8988T (cell line): ENCODE measurements at regions not wholly inside any gene's neighbourhood (a gene's known extent, or its start where the extent isn't known, plus 50 kb on each side); places are given as distances from the start of the nearest gene placed in this dataset.

Experiments
- DNase-seq: peaks from one replicate; pipeline ENCODE4 v3.0.0; 2011

DNA sequence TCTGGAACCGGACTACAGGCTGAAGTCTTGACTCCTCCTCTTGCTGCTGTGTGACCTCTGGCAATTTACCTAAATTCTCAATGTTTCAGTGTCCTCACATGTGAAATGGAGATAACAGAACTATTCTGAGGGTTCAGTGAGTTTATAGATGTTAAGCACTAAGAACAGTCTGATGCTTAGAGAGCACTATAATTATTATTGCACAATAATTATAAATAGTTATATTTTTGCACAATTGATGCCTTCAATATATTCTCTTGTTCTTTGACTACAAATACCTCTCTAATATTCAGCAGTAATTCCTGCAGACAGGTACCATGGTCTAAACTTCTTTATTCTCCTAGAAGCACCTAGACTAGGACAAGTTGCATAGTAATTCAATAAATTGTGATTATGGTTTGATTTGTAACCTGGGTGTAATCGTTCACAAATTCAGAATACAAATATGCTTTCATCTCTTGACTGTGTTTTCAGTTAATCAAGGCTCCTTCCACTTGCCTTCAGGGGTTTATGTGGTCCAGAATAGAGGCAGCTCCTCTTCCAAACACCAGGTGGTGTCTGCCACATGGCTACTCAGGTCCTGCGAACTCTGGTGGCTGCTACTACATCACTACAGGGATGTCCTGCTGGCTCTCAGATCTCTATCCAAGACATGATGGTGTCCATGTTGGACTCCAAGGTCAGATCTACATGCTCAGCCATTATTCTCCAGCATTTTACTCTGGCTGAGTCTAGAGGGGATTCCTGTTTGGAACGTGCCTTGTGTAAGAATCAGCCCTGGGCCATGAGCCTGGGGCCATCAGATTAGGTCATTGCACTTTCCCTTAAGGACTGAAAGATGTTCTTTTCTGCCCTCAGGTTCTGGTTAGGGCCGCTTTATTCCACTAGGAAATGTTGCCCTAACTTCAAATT, 103.4 kb downstream of the QRFPR start:
- no peak for DNase-seq

- DNase-seq = no peak
Measured at GRCh38 chr4:121273191-121273590, 107.6 kb downstream of the QRFPR start.

DNA sequence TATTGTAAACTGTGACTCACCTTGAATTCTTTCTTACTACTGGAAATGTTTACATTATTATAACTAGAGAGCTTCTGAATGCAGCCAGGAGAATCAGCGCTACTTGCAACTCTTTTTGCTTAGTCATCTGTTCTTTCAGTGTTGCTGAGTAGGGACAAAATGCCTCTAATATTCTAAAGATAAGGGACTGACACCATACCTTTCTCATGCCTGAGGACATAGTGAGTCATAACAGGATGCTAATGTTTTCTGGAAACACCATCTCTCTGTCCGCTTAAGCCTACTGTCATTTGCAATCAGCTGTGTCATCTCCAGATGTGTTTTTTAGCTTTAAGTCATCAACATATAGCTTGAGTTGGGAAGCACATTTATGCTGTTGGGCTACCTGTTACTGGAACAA, 108.3 kb downstream of the QRFPR start:
- no peak for DNase-seq

- no peak for DNase-seq
Measured at GRCh38 chr4:121270389-121270788, 106.3 kb upstream of the TNIP3 start.

- no peak for DNase-seq
Measured at GRCh38 chr4:121269001-121269400, 104.9 kb upstream of the TNIP3 start.

DNA sequence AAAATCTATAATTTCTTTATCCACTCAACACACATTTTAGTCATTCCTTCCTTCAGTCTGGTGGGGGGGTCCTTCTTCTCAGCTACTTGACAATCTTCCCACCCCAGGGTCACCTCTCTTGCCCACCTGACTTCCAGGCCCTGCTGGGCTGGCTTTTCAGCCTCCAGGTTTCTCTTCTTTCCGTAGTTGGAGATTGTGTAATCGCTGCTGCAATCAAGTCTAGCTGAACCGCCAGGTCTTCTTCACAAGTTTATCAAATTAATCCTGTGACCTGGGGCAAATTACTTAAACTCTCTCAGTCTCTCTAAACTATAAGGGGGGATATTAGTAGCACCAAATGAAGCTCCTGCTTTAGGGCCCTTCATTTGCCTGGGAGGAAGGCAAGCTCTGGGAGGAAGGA, 102.9 kb upstream of the TNIP3 start:
- no peak for DNase-seq

- DNase-seq = no peak
Measured at GRCh38 chr4:121256887-121257466, 92.9 kb upstream of the TNIP3 start.

DNA sequence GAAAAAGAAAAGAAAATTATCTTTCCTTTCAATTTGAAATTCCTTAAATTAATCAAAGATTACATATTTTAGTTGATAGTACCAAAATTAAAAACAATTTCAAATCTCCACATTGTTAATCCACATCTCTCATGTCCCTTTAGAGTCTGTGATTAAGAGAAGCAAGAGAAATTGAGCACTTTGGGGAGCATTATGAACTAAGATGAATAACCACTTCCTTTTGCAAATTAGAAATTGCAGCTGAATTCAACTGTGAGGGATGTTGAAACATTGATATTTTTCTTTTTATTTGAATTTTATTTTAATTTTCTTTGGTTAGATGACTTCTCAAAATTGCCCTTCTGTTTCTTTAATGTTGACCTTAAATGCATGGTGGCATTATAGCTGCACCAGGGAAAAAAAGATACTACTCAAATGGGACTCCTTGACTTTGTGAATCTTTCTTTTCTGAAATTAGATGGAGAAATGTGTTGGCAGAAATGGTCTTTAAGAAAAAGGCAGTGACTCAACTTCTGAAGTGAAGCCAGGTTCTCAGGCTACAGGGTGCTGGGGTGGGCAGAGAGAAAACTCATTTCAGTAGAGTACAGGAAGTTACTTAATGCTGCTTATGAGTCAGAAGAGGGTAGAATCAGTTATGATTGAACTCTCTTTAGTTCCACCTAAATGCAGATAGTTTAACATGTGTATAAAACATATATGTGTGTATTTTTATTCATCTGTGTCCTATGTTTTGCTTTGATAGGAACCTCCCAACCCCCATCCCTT, 92.0 kb upstream of the TNIP3 start:
- peak; percentile 15 for DNase-seq

- DNase-seq = no peak
Measured at GRCh38 chr4:121253961-121254360, 89.8 kb upstream of the TNIP3 start.

- peak; percentile 14 for DNase-seq
Measured at GRCh38 chr4:121252224-121252806, 88.2 kb upstream of the TNIP3 start.

GRCh38 chr4:121248747-121249146, 84.6 kb upstream of the TNIP3 start:
- DNase-seq = no peak

DNA sequence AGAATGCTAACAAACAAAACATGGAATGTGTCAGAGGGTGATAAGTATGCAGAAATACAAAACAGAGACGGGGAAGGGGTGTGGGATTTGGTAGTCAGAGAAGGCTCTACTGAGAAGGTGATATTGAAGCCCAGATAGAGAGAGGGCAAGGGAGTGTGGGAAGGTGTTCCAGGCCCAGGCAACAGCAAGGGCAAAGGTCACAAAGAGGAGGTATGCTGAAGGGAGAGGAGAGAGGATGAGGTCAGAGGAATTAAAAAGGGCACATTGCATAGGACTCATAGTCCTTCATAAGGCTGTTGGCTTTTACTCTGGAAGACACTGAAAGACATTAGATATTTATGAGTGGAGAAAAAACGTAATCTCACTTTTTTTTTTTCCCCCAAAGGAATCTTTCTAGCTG, 82.6 kb upstream of the TNIP3 start:
- no peak for DNase-seq

GRCh38 chr4:121243485-121243884, 79.4 kb upstream of the TNIP3 start:
- DNase-seq = no peak

- no peak for DNase-seq
Measured at GRCh38 chr4:121242188-121242750, 78.1 kb upstream of the TNIP3 start.

DNA sequence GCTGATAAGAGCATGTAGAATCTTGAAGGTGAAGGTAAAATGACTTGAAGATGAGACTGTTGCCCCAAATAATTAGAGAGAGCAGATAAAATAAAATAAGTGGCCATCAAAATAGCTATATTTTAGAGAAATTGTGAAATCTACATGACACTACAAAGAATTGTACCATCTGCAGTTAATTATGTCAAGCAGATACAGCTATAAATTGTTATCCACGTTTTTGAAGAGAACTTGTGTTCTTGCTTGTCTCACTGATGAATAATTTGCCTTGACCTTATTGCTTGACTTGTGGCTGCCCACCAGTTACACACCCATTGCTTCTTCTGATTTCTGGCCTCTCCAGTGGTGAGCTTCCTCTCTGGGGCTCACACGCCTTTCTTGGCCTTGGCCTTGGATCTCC, 75.8 kb upstream of the TNIP3 start:
- no peak for DNase-seq

GRCh38 chr4:121238461-121238860, 74.3 kb upstream of the TNIP3 start:
- no peak for DNase-seq

- DNase-seq = no peak
Measured at GRCh38 chr4:121237069-121237399, 72.9 kb upstream of the TNIP3 start.

DNA sequence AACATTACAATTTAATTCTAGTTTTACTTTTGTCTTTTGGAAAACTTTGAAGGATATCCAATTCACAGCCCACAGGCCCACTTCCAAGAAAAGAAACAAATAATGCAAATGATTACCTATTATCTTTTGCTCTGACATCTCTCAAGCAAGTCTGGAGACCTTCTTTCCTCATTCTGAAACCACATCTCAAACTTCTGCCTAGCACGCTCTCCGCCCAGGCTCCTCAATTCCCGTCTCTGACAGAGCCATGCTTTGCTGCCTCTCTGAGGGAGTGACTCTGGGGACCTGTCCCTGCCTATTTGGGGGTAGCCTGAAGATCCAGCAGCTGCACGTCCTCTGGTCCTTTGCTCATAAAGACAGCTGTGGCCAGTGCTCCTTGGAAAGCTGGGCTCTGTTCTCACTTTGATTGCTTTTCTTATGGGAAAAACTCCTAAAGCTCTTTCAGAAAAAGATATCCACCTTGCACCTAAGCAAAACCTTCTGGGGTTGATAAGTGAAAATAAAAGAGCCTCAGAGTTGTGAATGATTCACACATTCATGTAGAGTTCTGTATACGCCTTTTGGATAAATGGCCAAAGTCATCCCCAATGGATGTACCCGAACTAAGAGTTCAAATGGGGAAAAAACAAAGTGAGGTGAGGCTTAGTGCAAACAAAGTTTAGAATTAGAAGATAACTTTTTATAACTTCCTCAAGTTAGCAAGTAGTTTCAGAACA, 72.4 kb upstream of the TNIP3 start:
- no peak for DNase-seq

- DNase-seq = no peak
Measured at GRCh38 chr4:121233982-121234381, 69.9 kb upstream of the TNIP3 start.

GRCh38 chr4:121229993-121230392, 65.9 kb upstream of the TNIP3 start:
- no peak for DNase-seq

- no peak for DNase-seq
Measured at GRCh38 chr4:121228848-121229247, 64.7 kb upstream of the TNIP3 start.

- no peak for DNase-seq
Measured at GRCh38 chr4:121227341-121227792, 63.2 kb upstream of the TNIP3 start.
